C4-2B (cell line): ENCODE measurements at regions not wholly inside any gene's neighbourhood (a gene's known extent, or its start where the extent isn't known, plus 50 kb on each side); places are given as distances from the start of the nearest gene placed in this dataset.

ENCODE experiments used
- H3K27ac ChIP-seq: fragments of 450-650 bp; 2 replicates; pipeline ENCODE4 v1.5.1; 2017
- CTCF ChIP-seq: fragments of 450-650 bp; conservative IDR thresholded peaks from 2 replicates; pipeline ENCODE4 v1.5.1; 2017; ENCODE audit warnings: mild to moderate bottlenecking
- ZFX ChIP-seq: fragments of 450-650 bp; IDR thresholded peaks from 2 replicates; pipeline ENCODE4 v1.6.1; 2017

GRCh38 chr2:236765478-236765877, 195.9 kb downstream of the ACKR3 start:
- no peak overlapping the region for H3K27ac ChIP-seq

GRCh38 chr2:236766850-236767249, 197.2 kb downstream of the ACKR3 start:
- TF ChIP-seq CTCF (no peak), ZFX (no peak)
- H3K27ac ChIP-seq, result no peak overlapping the region

More at GRCh38 chr2:236765478-236765877, 195.9 kb downstream of the ACKR3 start:
- TF ChIP-seq CTCF (no peak), ZFX (no peak)

- TF ChIP-seq CTCF, result no peak
- TF ChIP-seq ZFX, result no peak
- H3K27ac ChIP-seq, result no peak overlapping the region
Measured at GRCh38 chr2:236767941-236768340, 198.3 kb downstream of the ACKR3 start.

- TF ChIP-seq ZFX (no peak), CTCF (no peak)
- H3K27ac ChIP-seq, result no peak overlapping the region
Measured at GRCh38 chr2:236768393-236769140, 198.9 kb downstream of the ACKR3 start.

- no peak overlapping the region for H3K27ac ChIP-seq
- TF ChIP-seq ZFX (no peak), CTCF (no peak)
Measured at GRCh38 chr2:236769981-236770671, 200.5 kb downstream of the ACKR3 start.

GRCh38 chr2:236772220-236772837, 202.7 kb downstream of the ACKR3 start:
- TF ChIP-seq ZFX (no peak), CTCF (no peak)

GRCh38 chr2:236773206-236773605, 203.6 kb downstream of the ACKR3 start:
- H3K27ac ChIP-seq, result no peak overlapping the region
- no peak for TF ChIP-seq CTCF
- TF ChIP-seq ZFX, result no peak

More at GRCh38 chr2:236772220-236772837, 202.7 kb downstream of the ACKR3 start:
- no peak overlapping the region for H3K27ac ChIP-seq
